ENCODE measurements at regions not wholly inside any gene's neighbourhood (a gene's known extent, or its start where the extent isn't known, plus 50 kb on each side); places are given as distances from the start of the nearest gene placed in this dataset.

- no peak overlapping the region for H3K27ac ChIP-seq (ENCODE audit: low read depth in 2 of 2, low read length in 1 of 2)
- no peak overlapping the region for H3K4me2 ChIP-seq
- peaks cover 0 to 8% of the 10 kb centered on the region in 2 experiments; a peak in 1 of 4 replicates for H3K4me1 ChIP-seq (ENCODE audit: control insufficient read depth in 1 of 2, insufficient read depth in 2 of 2, low read depth in 1 of 2, low read length in 1 of 2)
- CTCF ChIA-PET: no interaction called here
- WGBS (ENCODE audit: low lambda C conversion rate): 69% methylated on average over 7 of the region's 7 CpGs
- H3K27me3 ChIP-seq (ENCODE audit: insufficient read depth): no peaks in the 10 kb centered on the region
- no peaks in the 10 kb centered on the region for H3K9me2 ChIP-seq
- H3K79me2 ChIP-seq (ENCODE audit: insufficient read depth): no peaks in the 10 kb centered on the region
- TF ChIP-seq TCF12 (IDR thresholded peaks at IDR 0.05) (no peak), EP300 (IDR thresholded peaks at IDR 0.05; ENCODE audit: borderline replicate concordance in 1 of 2, low read depth in 1 of 2, low read length in 1 of 2) (no peak), FOSL2 (IDR thresholded peaks at IDR 0.05; ENCODE audit: borderline replicate concordance, low read depth) (no peak), SIN3A (IDR thresholded peaks at IDR 0.05; ENCODE audit: borderline replicate concordance, low read depth, low read length) (no peak), CHD2 (IDR thresholded peaks at IDR 0.05; ENCODE audit: low read length, partially characterized antibody) (no peak), RCOR1 (IDR thresholded peaks at IDR 0.05; ENCODE audit: low read length) (no peak), MXI1 (IDR thresholded peaks at IDR 0.05; ENCODE audit: low read depth, low read length) (no peak), EZH2phosphoT487 (IDR thresholded peaks at IDR 0.05; ENCODE audit: borderline replicate concordance, low read depth) (no peak), FOXM1 (IDR thresholded peaks at IDR 0.05; ENCODE audit: low read depth) (no peak), POLR2AphosphoS5 (IDR thresholded peaks at IDR 0.05; ENCODE audit: low read depth, low read length) (no peak), ZBTB33 (IDR thresholded peaks at IDR 0.05; ENCODE audit: borderline replicate concordance, low read depth) (no peak), MEF2A (IDR thresholded peaks at IDR 0.05; ENCODE audit: borderline replicate concordance, low read depth) (no peak), ELF1 (IDR thresholded peaks at IDR 0.05) (no peak), JUND (IDR thresholded peaks at IDR 0.05) (no peak), MAX (IDR thresholded peaks at IDR 0.05; ENCODE audit: low read depth) (no peak), USF2 (IDR thresholded peaks at IDR 0.05; ENCODE audit: borderline replicate concordance, low read depth, low read length) (no peak)
- no peaks in the 10 kb centered on the region for H4K20me1 ChIP-seq (ENCODE audit: insufficient read depth)
- no peaks in the 10 kb centered on the region for H3F3A ChIP-seq (replicated peaks; ENCODE audit: insufficient read depth)
- no peak overlapping the region for H3K4me3 ChIP-seq (ENCODE audit: low read depth in 2 of 2, low read length in 1 of 2)
- no peaks in the 10 kb centered on the region for H3K36me3 ChIP-seq (replicated peaks in 1 of 2; ENCODE audit: control insufficient read depth in 1 of 2, insufficient read depth in 2 of 2, low read length in 1 of 2)
- H2AFZ ChIP-seq (ENCODE audit: low read depth): no peak overlapping the region
- no peak for DNase-seq
- H3K9ac ChIP-seq: no peak overlapping the region
- H3K9me3 ChIP-seq: no peaks in the 10 kb centered on the region
- POLR2A ChIA-PET: no interaction called here
Observed at GRCh38 chr5:54754420-54754819, 231.0 kb downstream of the ESM1 start.

- DNase-seq: no peak
- CTCF ChIA-PET: no interaction called here
- H3K27me3 ChIP-seq (ENCODE audit: insufficient read depth): no peaks in the 10 kb centered on the region
- H3K27ac ChIP-seq (ENCODE audit: low read depth in 2 of 2, low read length in 1 of 2): no peak overlapping the region
- no peaks in the 10 kb centered on the region for H3F3A ChIP-seq (replicated peaks; ENCODE audit: insufficient read depth)
- WGBS (ENCODE audit: low lambda C conversion rate): 52% methylated on average over 1 of the region's 1 CpG
- POLR2A ChIA-PET: no interaction called here
- no peak overlapping the region for H3K4me3 ChIP-seq (ENCODE audit: low read depth in 2 of 2, low read length in 1 of 2)
- H3K36me3 ChIP-seq (replicated peaks in 1 of 2; ENCODE audit: control insufficient read depth in 1 of 2, insufficient read depth in 2 of 2, low read length in 1 of 2): no peaks in the 10 kb centered on the region
- peaks cover 0 to 8% of the 10 kb centered on the region in 2 experiments; a peak in 1 of 4 replicates for H3K4me1 ChIP-seq (ENCODE audit: control insufficient read depth in 1 of 2, insufficient read depth in 2 of 2, low read depth in 1 of 2, low read length in 1 of 2)
- H3K4me2 ChIP-seq: no peak overlapping the region
- no peaks in the 10 kb centered on the region for H3K9me2 ChIP-seq
- H2AFZ ChIP-seq (ENCODE audit: low read depth): no peak overlapping the region
- H3K79me2 ChIP-seq (ENCODE audit: insufficient read depth): no peaks in the 10 kb centered on the region
- H3K9me3 ChIP-seq: no peaks in the 10 kb centered on the region
- no peak overlapping the region for H3K9ac ChIP-seq
- no peaks in the 10 kb centered on the region for H4K20me1 ChIP-seq (ENCODE audit: insufficient read depth)
- TF ChIP-seq EP300 (IDR thresholded peaks at IDR 0.05; ENCODE audit: borderline replicate concordance in 1 of 2, low read depth in 1 of 2, low read length in 1 of 2) (no peak), RXRA (IDR thresholded peaks at IDR 0.05; ENCODE audit: borderline replicate concordance, low read depth) (no peak), GATA2 (CRISPR knock-in tag; IDR thresholded peaks at IDR 0.05) (no peak), SIN3A (IDR thresholded peaks at IDR 0.05; ENCODE audit: borderline replicate concordance, low read depth, low read length) (no peak), JUND (IDR thresholded peaks at IDR 0.05) (no peak), CHD2 (IDR thresholded peaks at IDR 0.05; ENCODE audit: low read length, partially characterized antibody) (no peak), TEAD4 (IDR thresholded peaks at IDR 0.05; ENCODE audit: borderline replicate concordance, insufficient read depth) (no peak), PBX3 (IDR thresholded peaks at IDR 0.05) (no peak), ZBTB33 (IDR thresholded peaks at IDR 0.05; ENCODE audit: borderline replicate concordance, low read depth) (no peak), NRF1 (IDR thresholded peaks at IDR 0.05; ENCODE audit: low read depth, low read length) (no peak), MEF2A (IDR thresholded peaks at IDR 0.05; ENCODE audit: borderline replicate concordance, low read depth) (no peak), USF2 (IDR thresholded peaks at IDR 0.05; ENCODE audit: borderline replicate concordance, low read depth, low read length) (no peak), FOXM1 (IDR thresholded peaks at IDR 0.05; ENCODE audit: low read depth) (no peak)
Observed at GRCh38 chr5:54753753-54754152, 231.6 kb downstream of the ESM1 start.

Data from SK-N-SH (cell line).